ENCODE measurements at regions not wholly inside any gene's neighbourhood (a gene's known extent, or its start where the extent isn't known, plus 50 kb on each side); places are given as distances from the start of the nearest gene placed in this dataset.
A peak's percentile ranks its signal among the peaks of the same experiment; 100 is the strongest.

DNA sequence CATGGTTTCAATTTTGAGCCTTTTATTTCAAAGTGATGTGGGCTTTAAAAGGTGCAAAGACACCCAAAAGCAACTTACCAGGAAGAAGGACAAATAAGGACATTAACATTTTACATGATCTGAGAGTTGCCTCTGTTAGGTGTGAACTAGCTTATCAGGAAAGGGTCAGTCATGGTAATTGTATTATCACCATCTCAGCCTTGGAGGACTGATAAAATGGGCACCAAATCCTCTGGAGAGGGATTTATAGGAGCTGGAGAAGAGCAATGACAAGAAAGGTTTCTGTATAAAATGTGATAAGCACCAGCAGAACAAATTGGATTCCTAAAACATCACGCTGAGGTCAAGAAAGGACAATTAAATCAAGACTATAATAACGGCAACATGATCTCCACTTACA lies 217.7 kb upstream of the PRICKLE1 start:
- TF ChIP-seq EZH2 (IDR thresholded peaks at IDR 0.05; ENCODE audit: low read length, missing control alignments), result no peak
- TF ChIP-seq, protein P1, sequence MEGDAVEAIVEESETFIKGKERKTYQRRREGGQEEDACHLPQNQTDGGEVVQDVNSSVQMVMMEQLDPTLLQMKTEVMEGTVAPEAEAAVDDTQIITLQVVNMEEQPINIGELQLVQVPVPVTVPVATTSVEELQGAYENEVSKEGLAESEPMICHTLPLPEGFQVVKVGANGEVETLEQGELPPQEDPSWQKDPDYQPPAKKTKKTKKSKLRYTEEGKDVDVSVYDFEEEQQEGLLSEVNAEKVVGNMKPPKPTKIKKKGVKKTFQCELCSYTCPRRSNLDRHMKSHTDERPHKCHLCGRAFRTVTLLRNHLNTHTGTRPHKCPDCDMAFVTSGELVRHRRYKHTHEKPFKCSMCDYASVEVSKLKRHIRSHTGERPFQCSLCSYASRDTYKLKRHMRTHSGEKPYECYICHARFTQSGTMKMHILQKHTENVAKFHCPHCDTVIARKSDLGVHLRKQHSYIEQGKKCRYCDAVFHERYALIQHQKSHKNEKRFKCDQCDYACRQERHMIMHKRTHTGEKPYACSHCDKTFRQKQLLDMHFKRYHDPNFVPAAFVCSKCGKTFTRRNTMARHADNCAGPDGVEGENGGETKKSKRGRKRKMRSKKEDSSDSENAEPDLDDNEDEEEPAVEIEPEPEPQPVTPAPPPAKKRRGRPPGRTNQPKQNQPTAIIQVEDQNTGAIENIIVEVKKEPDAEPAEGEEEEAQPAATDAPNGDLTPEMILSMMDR (conservative IDR thresholded peaks at IDR 0.05 in 1 of 2, IDR thresholded peaks at IDR 0.05 in 1 of 2; ENCODE audit: low read depth in 1 of 2, low read length in 2 of 2), result no peak
- Histone ChIP-seq H3K4me3 (replicated peaks in 1 of 4; ENCODE audit: control extremely low read depth in 1 of 4, insufficient read depth in 1 of 4, low read depth in 3 of 4, low read length in 4 of 4) (no peak overlapping the region), H4K20me1 (ENCODE audit: control insufficient read depth, extremely low read depth, insufficient read depth, low read length) (no peaks in the 10 kb centered on the region), H3K27me3 (ENCODE audit: control insufficient read depth, insufficient read depth, low read length) (no peaks in the 10 kb centered on the region), H3K36me3 (ENCODE audit: control insufficient read depth, insufficient read depth, low read length) (no peaks in the 10 kb centered on the region), H2AFZ (ENCODE audit: low read length) (no peak overlapping the region), H3K27ac (ENCODE audit: insufficient read depth, low read length) (no peak overlapping the region), H3K79me2 (ENCODE audit: control insufficient read depth, insufficient read depth, low read length) (no peaks in the 10 kb centered on the region), H3K9me3 (ENCODE audit: control insufficient read depth, insufficient read depth, low read depth, low read length) (no peaks in the 10 kb centered on the region), H3K4me1 (ENCODE audit: control insufficient read depth, extremely low read depth, insufficient read depth, low read length) (no peaks in the 10 kb centered on the region), H3K9ac (ENCODE audit: insufficient read depth, low read length) (no peak overlapping the region), H3K4me2 (ENCODE audit: extremely low read depth, insufficient read depth, low read length) (no peak overlapping the region)
- DNase-seq (ENCODE audit: low read depth in 2 of 2), result no peak

DNA sequence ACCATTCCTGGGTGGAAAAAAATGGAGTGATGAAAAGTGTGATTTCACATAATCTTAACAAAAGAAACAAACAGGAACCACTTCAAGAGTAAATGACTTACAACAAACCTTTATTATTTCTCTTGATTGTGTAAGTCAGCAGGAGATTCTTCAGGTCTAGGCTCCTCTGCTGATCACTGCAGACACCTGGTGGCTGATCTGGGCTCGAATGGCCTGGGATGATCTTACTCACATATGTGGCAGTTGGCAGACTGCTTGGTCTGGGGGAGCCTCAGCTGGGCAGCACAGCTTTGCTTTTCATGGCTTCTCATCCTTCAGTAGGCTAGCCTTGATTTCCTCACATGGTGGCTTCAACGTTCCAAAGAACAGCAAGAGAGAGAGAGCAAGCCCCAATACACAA lies 215.4 kb upstream of the PRICKLE1 start:
- DNase-seq (ENCODE audit: low read depth in 2 of 2), result no peak
- Histone ChIP-seq H3K4me3 (replicated peaks in 1 of 4; ENCODE audit: control extremely low read depth in 1 of 4, insufficient read depth in 1 of 4, low read depth in 3 of 4, low read length in 4 of 4) (no peak overlapping the region), H3K9me3 (ENCODE audit: control insufficient read depth, insufficient read depth, low read depth, low read length) (no peaks in the 10 kb centered on the region), H2AFZ (ENCODE audit: low read length) (no peak overlapping the region), H3K27me3 (ENCODE audit: control insufficient read depth, insufficient read depth, low read length) (no peaks in the 10 kb centered on the region), H3K36me3 (ENCODE audit: control insufficient read depth, insufficient read depth, low read length) (no peaks in the 10 kb centered on the region), H3K27ac (ENCODE audit: insufficient read depth, low read length) (no peak overlapping the region), H3K9ac (ENCODE audit: insufficient read depth, low read length) (no peak overlapping the region), H3K79me2 (ENCODE audit: control insufficient read depth, insufficient read depth, low read length) (no peaks in the 10 kb centered on the region), H3K4me2 (ENCODE audit: extremely low read depth, insufficient read depth, low read length) (no peak overlapping the region), H4K20me1 (ENCODE audit: control insufficient read depth, extremely low read depth, insufficient read depth, low read length) (no peaks in the 10 kb centered on the region), H3K4me1 (ENCODE audit: control insufficient read depth, extremely low read depth, insufficient read depth, low read length) (no peaks in the 10 kb centered on the region)
- no peak for TF ChIP-seq EZH2 (IDR thresholded peaks at IDR 0.05; ENCODE audit: low read length, missing control alignments)
- TF ChIP-seq, protein P1 (conservative IDR thresholded peaks at IDR 0.05 in 1 of 2, IDR thresholded peaks at IDR 0.05 in 1 of 2; ENCODE audit: low read depth in 1 of 2, low read length in 2 of 2), result no peak

DNA sequence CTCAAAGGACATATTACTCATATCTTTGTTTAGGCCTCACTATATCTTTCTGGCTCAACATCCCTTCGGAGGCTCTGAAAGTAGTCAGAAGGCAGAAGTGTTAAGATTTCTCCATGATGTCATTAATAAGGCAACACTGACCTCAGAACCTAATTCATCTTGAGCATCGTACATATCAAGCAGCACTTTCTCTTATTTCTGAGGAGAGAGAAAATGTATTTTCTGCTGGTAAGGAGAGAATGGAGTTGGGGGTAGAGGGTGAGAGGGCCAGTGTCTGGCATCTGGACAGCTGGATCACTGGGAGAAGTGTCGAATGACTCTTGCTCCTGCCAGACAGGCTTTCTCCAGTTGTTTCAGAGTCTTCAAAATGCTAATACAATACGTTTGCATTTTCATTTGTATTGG lies 213.2 kb upstream of the PRICKLE1 start:
- no peak overlapping the region for H2AFZ ChIP-seq (ENCODE audit: low read length)

More for the DNA sequence above, 213.2 kb upstream of the PRICKLE1 start:
- Histone ChIP-seq H3K27ac (ENCODE audit: insufficient read depth, low read length) (no peak overlapping the region), H3K4me1 (ENCODE audit: control insufficient read depth, extremely low read depth, insufficient read depth, low read length) (no peaks in the 10 kb centered on the region), H3K9me3 (ENCODE audit: control insufficient read depth, insufficient read depth, low read depth, low read length) (no peaks in the 10 kb centered on the region), H3K27me3 (ENCODE audit: control insufficient read depth, insufficient read depth, low read length) (no peaks in the 10 kb centered on the region), H3K4me3 (replicated peaks in 1 of 4; ENCODE audit: control extremely low read depth in 1 of 4, insufficient read depth in 1 of 4, low read depth in 3 of 4, low read length in 4 of 4) (no peak overlapping the region), H3K9ac (ENCODE audit: insufficient read depth, low read length) (no peak overlapping the region), H3K36me3 (ENCODE audit: control insufficient read depth, insufficient read depth, low read length) (no peaks in the 10 kb centered on the region), H3K4me2 (ENCODE audit: extremely low read depth, insufficient read depth, low read length) (no peak overlapping the region), H3K79me2 (ENCODE audit: control insufficient read depth, insufficient read depth, low read length) (no peaks in the 10 kb centered on the region), H4K20me1 (ENCODE audit: control insufficient read depth, extremely low read depth, insufficient read depth, low read length) (no peaks in the 10 kb centered on the region)
- TF ChIP-seq, protein P1 (conservative IDR thresholded peaks at IDR 0.05 in 1 of 2, IDR thresholded peaks at IDR 0.05 in 1 of 2; ENCODE audit: low read depth in 1 of 2, low read length in 2 of 2), result no peak
- peak; percentile 60 to 82 for DNase-seq (ENCODE audit: low read depth in 2 of 2)

Data from fibroblast of lung (primary cell).